GM19351 (cell line): ENCODE measurements at regions not wholly inside any gene's neighbourhood (a gene's known extent, or its start where the extent isn't known, plus 50 kb on each side); places are given as distances from the start of the nearest gene placed in this dataset.
"Not testable (repeated sequence)": the region's sequence is repeated elsewhere in the genome, so short reads cannot be mapped to it uniquely, and the experiment has no call there.

Source experiments
- ATAC-seq: cut with Tn5 transposase; IDR thresholded peaks from one replicate; pipeline ENCODE4 v1.9.1; 2021; ENCODE audit warnings: mild to moderate bottlenecking, moderate library complexity; ENCODE audit not compliant: unreplicated experiment

DNA sequence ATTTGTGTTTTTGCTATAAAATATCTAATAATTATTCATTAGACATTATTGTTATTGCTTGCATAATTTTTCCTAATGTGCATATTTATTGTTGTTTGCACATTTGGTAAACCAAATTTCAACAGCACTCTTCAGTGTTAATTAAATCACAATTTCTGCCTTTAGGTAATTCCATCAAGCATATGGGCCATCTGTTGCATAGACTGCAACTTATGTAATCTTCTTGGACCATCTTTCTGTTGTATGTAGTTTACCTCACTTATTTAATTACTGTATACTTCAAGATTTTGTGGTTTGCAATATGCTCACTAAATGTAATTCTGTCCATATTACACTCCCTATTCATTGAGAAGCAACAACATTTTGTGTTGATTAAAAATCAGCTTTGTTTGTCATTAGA lies 1360.1 kb downstream of the REEP3 start:
- ATAC-seq, result no peak

DNA sequence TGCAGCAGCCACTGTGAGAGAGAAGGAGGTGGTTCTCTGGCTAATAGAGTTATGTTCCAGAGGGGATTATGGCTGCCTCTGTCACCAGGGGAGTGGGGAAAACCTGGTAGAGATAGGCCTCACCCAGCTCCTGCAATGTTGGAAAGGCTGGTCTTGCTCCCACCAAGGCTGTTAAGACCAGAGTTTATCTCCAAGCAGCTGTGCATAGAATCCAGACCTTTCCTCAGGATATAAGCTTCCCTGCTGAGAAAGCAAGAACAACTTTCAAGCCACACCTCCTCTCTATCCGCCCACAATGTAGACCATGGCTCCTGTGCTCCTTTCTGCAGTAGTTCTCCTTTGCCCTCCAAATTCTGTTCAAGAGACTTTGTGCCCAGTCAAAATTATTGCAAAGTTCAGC lies 1375.4 kb downstream of the REEP3 start:
- ATAC-seq, result no peak

DNA sequence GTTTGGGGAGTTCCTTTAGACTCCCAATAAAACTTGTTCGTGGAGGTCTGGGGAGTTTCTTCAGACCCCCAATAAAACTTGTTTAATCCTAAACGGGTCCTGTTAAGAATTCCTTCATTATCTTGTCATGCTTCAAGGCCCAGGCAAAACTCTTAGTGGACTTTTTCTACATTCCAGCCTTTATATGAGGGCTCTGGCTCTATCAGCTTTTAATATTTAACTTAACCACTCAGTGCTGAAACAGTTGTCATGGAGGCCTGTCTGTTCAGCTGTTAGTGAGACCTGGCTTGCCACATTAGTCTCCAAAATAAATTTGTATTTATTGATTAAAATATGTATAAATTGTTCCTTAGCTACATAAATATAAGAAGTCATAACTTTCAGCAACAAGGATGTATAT lies 1385.1 kb downstream of the REEP3 start:
- not testable (repeated sequence) for ATAC-seq

DNA sequence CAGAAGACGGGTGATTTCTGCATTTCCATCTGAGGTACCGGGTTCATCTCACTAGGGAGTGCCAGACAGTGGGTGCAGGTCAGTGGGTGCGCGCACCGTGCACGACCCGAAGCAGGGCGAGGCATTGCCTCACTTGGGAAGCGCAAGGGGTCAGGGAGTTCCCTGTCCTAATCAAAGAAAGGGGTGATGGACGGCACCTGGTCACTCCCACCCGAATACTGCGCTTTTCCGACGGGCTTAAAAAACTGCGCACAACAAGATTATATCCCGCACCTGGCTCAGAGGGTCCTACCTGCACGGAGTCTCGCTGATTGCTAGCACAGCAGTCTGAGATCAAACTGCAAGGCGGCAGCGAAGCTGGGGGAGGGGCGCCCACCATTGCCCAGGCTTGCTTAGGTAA lies 1403.1 kb downstream of the REEP3 start:
- not testable (repeated sequence) for ATAC-seq

DNA sequence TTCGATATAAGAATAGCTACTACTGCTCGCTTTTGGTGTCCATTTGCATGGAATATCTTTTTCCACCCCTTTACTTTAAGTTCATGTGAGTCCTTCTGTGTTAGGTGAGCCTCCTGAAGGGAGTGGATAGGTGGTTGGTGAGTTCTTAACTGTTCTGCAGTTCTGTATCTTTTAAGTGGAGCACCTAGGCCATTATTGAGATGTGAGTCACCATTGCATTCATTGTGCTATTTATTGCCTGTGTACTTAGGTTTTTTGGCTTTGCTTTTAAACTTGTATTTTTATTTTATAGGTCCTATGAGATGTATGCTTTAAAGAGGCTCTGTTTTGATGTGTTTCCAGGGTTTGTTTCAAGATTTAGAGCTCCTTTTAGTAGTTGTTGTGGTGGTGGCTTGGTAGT lies 1430.8 kb downstream of the REEP3 start:
- ATAC-seq, result no peak

DNA sequence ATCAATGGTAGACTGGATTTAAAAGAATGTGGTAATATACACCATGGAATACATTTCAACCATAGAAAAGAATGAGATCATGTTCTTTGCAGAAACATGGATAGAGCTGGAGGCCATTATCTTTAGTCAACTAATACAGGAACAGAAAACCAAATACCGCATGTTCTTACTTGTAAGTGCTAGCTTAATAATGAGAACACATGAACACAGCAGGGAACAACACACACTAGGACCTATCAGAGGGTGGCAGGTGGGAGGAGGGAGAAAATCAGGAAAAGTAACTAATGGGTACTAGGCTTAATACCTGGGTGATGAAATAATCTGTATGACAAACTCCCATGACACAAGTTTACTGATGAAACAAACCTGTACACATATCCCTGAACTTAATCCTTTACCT lies 1435.2 kb downstream of the REEP3 start:
- ATAC-seq, result no peak

DNA sequence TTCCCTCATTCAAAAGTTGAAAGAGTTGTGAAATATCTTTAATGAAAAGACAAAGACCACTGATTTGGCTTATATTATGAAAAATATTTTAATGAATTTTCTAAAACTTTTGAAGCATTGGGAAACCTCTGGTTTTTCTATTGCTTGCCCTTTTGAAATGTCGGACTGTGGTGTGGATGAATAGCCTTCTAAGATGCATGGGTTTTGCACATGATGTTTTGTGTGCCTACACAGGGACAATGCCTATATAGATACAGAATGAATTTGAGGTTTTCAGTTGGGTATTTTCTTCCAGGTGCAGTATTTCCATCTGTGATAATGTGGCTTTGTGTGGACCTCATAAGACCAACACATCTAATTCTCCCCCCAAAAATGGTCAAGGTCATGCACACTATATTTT lies 1437.9 kb downstream of the REEP3 start:
- ATAC-seq, result no peak

DNA sequence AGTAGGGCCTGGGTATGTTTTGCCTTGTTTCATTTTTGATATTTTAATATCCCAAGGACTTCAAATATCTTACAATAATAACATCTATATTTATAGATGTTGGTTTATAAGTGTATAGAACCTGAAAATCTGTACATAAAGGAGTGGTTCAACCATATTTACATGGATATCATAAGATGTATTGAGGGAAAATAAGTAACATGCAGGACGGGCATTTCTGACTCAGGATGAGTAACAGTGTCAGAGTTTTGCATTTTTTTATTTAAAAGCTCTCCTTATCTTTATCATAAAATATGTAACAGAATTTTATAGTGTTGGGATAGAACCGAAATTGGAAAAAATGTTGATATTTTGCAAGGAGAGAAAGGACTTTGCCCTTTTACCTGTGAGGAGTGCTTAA lies 1438.7 kb downstream of the REEP3 start:
- ATAC-seq, result no peak

DNA sequence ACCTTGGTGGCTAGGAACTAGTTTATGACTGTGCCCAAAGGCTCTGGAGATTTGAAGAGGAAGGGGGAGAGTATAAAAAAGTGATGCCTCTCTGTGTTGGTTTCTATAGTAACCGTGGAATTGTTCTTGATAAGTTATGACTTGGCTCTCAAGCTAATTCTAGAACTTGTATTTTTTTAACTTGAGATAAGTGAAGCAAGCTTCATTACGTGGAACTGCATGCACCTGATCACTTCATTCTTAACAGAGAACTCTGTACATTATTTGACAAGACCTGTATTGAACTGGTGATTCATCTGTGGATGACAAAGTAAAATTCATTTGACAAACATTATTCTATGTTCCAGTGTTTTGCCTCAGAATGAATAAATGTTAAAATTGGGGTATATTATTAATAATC lies 1452.2 kb downstream of the REEP3 start:
- no peak for ATAC-seq

DNA sequence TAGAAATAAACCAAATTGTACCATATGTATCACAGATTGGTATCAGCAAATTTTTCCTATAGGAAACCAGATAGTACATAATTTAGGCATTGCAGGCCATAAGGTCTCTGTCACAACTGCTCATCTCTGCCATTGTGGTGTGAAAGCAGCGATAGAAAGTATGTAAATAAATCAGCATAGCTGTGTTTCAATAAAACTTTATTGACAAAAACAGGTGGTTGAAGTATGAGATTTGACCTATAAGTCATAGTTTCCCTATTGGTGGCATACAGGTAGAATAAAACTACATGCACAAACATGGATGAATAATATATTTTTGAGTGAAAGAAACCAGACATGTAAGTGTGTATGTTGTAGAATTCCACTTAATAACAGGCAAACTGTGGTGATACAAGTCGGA lies 1454.9 kb downstream of the REEP3 start:
- ATAC-seq, result no peak

DNA sequence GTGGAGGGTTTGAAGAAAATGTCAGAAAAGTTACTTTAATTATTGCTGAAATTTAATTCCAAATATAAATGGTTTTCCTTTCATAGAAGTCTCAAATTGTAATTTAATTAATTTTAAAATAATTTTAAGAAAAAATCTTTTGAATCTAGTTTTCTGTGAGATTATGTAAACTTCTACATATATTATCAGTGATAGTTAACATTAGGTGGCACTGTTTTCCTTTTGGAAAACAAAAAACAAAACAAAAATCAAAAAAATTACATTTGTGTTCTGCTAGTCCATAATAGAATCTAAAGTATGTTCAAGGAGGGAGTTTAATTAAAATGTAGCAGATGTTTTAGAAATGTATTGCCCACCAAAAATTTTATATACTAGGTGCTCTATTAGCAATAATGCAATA lies 1456.7 kb downstream of the REEP3 start:
- no peak for ATAC-seq

DNA sequence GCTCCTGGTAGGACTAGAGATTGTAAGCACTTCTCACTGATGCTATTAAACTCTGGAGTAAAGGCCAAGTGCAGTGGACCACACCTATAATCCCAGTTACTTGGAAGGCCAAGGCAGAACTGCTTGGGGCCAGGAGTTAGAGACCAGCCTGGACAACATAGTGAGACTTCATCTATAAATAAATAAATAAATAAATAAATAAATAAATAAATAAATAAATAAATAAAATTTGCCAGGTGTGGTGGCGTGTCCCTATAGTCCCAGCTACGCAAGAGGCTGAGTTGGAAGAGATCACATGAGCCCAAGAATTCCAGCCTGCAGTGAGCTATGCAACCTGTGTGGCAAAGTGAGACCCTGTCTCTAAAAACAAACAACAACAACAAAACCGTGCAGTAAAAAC lies 1475.7 kb downstream of the REEP3 start:
- no peak for ATAC-seq

DNA sequence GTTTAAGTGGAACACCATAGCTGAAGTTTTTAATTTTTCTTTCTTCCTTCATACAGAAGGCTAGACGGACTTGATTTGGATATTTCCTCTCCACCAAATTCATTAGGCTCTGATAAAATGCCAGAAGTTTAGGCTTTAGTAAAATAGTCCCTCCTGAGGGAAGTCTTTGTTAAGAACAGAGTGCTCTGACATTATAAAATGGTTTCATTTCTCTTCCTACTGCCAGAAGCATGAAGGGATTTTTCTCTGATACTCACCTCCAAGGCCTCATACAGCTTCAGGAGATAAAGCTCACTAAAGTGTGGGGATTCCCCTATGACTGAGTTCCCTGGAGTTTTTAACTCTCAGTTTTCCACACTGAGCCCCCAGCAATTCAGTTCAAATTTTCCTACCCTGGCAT lies 1489.6 kb downstream of the REEP3 start:
- no peak for ATAC-seq

DNA sequence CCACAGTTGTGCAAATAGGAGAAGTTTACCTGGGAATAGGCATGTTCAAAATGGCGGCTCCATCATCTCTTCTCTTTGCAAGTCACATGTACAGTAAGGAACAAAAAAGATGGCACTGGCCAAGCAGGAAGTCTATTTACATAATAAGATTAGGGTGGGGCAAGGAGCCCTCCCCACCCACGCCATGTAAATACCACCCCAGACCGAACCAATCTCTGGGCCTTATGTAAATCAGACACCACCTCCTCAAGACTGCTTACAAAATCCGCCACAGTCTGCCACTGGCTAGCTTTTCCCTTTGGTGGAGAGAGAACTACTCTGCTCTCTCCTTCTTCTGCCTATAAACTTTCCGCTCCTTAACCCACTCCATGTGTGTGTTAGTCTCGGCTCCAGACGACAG lies 1496.3 kb downstream of the REEP3 start:
- ATAC-seq, result no peak

DNA sequence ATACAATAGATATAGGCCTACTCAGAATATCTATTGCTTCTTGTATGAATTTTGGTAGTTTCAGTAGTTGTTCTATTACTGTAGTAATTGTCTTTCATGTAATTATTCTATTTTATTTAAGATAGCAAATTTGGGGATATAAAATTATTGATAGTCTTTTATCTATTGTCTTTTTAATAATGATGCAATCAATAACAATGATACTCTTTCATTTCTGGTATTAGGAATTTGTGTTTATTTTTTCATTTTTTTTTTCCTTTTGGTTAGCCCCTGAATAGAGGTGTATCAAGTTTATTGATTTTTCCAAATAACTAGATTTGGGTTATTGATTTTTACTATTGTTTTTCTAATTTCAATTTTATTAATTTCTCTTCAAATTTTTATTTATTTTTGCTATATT lies 1503.7 kb downstream of the REEP3 start:
- ATAC-seq, result no peak

DNA sequence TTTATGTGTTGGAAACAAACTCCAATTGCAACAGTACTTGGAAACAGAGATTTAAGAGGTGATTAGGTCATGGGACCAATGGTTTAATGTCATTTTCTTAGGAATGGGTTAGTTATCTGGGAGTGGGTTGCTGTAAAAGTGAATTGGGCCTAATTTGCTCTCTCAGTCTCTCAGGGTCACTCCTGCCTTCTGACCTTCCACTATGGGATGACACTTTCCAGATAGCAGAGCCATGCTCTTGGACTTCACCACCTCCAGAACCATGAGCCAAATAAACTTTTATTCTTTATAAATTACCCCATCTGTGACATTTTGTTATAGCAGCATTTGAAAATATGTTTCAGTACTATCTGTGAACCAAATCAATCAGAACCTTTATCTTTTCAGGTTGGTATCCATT lies 1509.1 kb downstream of the REEP3 start:
- ATAC-seq, result no peak

DNA sequence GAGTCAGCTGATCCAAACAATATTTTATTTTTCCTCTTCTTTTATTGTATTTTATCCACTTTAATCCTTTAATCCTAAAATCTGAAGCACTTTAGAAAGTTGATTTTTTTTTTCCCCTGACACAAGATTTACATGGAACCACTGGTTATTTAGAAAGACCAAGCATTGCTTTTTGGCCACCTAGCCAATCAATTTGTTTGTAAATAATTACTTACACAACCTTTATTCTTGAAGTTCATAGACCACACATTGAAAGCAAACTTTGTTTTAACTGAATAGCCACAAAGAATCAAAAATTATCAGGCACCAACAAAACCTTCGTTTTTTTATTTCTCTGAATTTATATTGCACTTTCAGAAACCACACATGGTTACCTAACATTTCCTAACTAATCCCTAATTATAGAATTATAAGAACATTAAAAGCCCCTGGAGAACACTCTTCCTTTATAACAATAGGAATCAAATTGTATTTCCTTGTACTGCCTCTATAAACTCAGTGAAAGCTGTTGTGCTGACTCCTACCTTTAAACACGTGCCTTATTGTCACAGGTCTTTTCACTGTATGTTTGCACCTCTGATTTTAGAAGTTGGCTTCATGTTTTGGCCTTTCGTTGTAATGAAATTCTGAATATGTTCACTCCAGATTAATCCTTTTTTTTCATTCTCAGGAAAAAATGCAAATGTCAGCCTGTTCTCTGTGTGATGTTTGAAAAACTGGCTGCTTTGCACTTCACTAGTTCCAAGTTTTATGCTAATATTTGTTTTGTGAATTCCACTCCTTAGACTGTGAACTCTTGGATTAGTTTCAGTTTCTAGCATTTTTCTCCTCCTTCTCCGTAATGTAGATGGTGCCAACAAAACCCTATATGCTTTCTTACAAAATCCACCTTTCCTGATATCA lies 1511.9 kb downstream of the REEP3 start:
- ATAC-seq, result no peak

DNA sequence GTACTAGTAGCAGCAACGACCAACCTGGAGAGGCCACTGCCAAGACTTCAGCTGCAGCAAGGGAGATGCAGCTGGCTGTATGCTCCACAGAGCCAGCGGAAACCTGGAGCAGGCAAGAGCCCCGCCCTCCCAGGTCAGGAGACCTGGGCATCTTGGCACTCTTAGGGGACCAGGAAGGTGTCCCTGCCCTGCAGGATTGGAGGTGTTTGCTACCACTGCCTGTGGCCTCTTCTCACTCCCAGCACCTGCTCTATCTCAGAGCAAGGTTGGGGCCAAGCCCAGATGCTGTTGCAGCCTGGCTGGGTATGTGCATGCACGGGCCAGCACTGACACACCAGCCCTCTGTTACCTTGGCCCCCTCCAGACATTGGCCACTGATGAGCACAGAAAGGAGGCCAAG lies 1512.8 kb downstream of the REEP3 start:
- no peak for ATAC-seq

DNA sequence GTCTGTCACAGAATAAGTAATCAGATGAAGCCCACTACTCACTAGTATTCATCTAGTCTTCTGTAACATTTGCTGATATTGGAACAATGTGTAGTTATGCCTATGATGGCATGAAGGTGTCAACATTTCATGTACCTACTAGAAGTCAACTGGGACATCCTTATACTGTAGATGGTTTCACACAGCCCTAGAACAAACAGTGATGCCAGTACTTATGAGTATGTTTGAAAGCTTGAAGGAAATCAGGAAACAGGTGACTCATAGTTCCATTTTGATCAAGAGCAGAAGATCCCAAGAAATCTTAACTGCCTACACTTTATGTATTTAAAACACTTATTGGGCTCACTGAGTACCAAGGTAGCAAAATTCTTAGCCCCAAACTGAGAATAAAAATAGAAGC lies 1519.6 kb downstream of the REEP3 start:
- ATAC-seq, result no peak

DNA sequence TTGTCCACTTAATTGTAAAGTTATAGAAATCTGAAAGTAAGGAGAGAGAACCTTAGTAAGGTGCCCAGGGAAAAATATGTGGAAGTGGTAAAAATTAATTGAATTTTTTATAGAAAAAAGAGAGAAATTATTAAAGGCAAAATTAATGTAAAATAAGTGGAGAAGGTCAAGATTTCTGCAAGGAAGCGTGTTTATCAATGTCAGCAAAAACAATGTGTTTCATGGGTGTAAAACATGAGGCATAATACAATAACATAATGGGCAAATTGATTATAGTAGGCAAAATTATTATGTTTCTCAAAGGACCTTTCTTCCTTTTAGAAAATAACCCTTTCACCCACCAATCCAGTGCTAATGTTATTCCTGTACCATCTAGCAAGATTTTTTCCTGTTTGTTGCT lies 1520.1 kb downstream of the REEP3 start:
- ATAC-seq, result no peak

DNA sequence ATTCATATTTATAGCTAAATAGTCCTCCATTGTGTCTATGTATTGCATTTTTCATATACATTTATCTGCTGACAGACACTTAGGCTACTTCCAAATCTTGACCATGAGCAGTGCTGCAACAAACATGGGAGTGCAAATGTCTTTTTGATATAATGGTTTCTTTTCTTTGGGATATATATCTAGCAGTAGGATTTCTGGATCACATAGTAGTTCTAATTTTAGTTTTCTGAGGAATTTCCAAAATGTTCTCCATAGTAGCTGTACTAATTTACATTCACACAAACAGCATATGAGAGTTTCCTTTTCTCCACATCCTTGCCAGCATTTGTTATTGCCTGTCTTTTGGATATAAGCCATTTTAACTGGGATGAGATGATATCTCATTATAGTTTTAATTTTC lies 1521.3 kb downstream of the REEP3 start:
- ATAC-seq, result no peak

DNA sequence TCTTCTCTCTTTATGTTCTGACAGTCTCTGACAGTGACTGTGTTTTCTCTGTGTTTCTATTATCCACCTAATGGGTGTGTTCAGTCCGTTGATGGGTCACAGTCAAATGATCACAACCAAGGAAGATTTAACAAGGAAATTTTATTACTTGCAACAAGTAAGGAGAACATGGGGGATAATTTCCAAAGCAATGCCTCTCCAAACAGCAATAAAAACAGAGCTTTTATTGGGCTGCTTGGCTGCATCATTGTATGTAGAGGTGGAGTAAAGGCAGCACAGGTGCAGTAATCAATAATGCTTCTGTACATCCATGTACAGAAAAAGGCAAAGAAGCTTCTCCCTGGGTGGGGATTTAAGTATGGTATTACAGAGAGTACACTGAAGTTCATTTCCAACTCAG lies 1525.6 kb downstream of the REEP3 start:
- ATAC-seq, result no peak

DNA sequence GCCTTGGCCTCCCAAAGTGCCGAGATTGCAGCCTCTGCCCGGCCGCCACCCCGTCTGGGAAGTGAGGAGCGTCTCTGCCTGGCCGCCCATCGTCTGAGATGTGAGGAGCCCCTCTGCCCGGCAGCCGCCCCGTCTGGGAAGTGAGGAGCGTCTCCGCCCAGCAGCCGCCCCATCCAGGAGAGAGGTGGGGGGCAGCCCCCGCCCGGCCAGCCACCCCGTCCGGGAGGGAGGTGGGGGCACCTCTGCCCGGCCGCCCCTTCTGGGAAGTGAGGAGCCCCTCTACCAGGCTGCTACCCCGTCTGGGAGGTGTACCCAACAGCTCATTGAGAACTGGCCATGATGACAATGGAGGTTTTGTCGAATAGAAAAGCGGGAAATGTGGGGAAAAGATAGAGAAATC lies 1530.9 kb downstream of the REEP3 start:
- not testable (repeated sequence) for ATAC-seq
